ENCODE measurements at regions not wholly inside any gene's neighbourhood (a gene's known extent, or its start where the extent isn't known, plus 50 kb on each side); places are given as distances from the start of the nearest gene placed in this dataset.
"Not testable (repeated sequence)": the region's sequence is repeated elsewhere in the genome, so short reads cannot be mapped to it uniquely, and the experiment has no call there.

GRCh38 chr22:18731075-18731666 is 119.5 kb upstream of the RIMBP3 start:
- Histone ChIP-seq H3K36me3 (ENCODE audit: insufficient read depth, insufficient read length, low read length) (no peaks in the 10 kb centered on the region), H3K9ac (ENCODE audit: insufficient read length, low read depth) (no peak overlapping the region), H3K4me1 (ENCODE audit: insufficient read depth, insufficient read length) (no peaks in the 10 kb centered on the region), H3K27me3 (ENCODE audit: insufficient read depth, insufficient read length) (no peaks in the 10 kb centered on the region), H3K4me3 (ENCODE audit: insufficient read length, low read depth) (no peak overlapping the region), H3K9me3 (ENCODE audit: insufficient read depth, low read length) (no peaks in the 10 kb centered on the region)
- TF ChIP-seq ZNF274 (IDR thresholded peaks at IDR 0.05; ENCODE audit: low read depth, low read length) = no peak
- no peak for TF ChIP-seq SUZ12 (IDR thresholded peaks at IDR 0.05; ENCODE audit: extremely low read depth, insufficient read depth, insufficient read length)
- no peak for TF ChIP-seq YY1 (IDR thresholded peaks at IDR 0.05; ENCODE audit: insufficient read depth, insufficient read length)
- DNase-seq (ENCODE audit: low read depth, low spot score) = no peak

GRCh38 chr22:18730410-18730809 is 118.7 kb upstream of the RIMBP3 start:
- peak; percentile 84 for DNase-seq (ENCODE audit: low read depth, low spot score)
- H3K9ac ChIP-seq (ENCODE audit: insufficient read length, low read depth); H3K27me3 ChIP-seq (ENCODE audit: insufficient read depth, insufficient read length); H3K9me3 ChIP-seq (ENCODE audit: insufficient read depth, low read length); H3K4me1 ChIP-seq (ENCODE audit: insufficient read depth, insufficient read length); H3K4me3 ChIP-seq (ENCODE audit: insufficient read length, low read depth); H3K36me3 ChIP-seq (ENCODE audit: insufficient read depth, insufficient read length, low read length): not testable (repeated sequence)

Data from NT2/D1 (cell line).